ENCODE measurements at regions not wholly inside any gene's neighbourhood (a gene's known extent, or its start where the extent isn't known, plus 50 kb on each side); places are given as distances from the start of the nearest gene placed in this dataset.
A peak's percentile ranks its signal among the peaks of the same experiment; 100 is the strongest.

DNA sequence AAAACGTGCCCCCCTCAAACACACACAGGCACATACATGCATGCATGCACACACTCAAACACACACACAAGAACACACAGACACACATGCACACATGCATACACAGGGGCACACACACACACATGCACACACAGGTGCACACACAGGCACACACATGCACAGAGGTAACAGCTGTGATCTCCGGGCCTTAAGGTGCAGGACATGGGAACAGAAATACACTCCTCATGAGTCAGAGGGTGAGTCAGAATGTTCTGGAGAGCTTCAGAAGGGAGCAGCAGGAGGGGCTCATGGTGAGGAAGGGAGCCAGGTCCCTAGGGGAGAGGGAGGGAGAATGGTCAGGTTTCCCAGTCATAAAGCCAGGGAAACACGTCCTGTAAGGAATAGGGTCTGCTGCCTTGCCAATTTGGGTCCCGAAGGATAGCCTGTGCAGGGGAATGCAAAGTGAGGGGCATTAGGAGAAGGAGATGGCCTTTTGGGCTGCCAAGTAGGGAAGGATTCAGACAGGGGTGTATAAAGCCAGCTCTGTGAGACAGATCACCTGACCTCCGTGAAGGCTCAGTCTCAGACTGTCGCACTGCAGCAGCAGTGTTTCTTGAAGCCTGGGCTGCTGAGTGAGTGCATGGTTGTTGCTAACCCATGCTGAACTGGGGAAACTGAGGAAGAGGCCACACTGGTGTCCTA lies 123.9 kb downstream of the MAFB start:
- Histone ChIP-seq H3K27ac (ENCODE audit: low read depth, low read length) (no peak overlapping the region), H3K9me3 (ENCODE audit: control insufficient read depth in 1 of 2, low read length in 2 of 2) (no peaks in the 10 kb centered on the region), H3K36me3 (ENCODE audit: insufficient read depth, low read length) (no peaks in the 10 kb centered on the region), H3K27me3 (ENCODE audit: insufficient read depth, low read length) (no peaks in the 10 kb centered on the region), H3K4me3 (ENCODE audit: low read length in 2 of 2) (no peak overlapping the region), H3K4me1 (ENCODE audit: insufficient read depth, low read length) (no peaks in the 10 kb centered on the region)
- ChIA-PET CTCF (ENCODE audit: partially characterized antibody) (interaction anchor here (1.3 kb wide), 1 partner anchor 11 kb away, joined by 3 read pairs; no protein-coding TSS in a partner anchor), POLR2A (ENCODE audit: partially characterized antibody) (no interaction called here)
- Mint-ChIP-seq H3K4me1 (no peaks in the 10 kb centered on the region), H3K36me3 (no peaks in the 10 kb centered on the region), H3K27me3 (peaks cover 1 to 16% of the 10 kb centered on the region in 2 donors), H3K27ac (no peak overlapping the region), H3K4me3 (no peak overlapping the region), H3K9me3 (peaks cover 0 to 4% (median 0%) of the 10 kb centered on the region in 8 donors)
- no peak for DNase-seq
- intact Hi-C loops (cut with micrococcal nuclease): no loop called here

DNA sequence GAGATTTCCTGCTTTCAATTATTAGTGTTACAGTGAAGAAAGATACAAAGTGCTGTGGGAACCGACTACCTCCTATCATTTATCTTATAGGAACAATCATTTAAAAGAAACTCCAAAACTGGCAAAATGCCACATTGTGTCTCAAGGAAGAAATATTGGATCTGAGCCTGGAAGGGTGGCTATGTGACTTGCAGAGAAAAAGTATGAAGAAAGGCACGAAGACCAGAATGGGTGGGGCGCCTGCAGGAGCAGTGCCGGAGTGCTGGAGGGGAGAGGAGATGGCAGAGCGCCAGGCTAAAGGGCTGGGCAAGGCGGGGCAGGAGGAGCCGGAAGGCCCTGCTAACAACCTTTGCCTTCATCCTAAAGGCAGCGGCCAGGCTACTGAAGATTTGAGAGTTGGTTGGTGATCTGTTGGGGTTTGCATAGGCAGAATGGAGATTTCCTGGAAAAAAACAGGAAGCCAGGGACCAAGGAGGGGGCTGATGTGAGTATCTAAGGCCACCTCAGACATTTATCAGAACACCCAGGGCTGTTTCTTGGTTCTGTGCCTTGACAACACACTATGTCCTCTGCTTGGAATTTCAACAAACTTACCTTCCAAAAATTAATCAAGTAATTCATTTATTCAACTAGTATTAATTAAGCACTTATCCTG lies 125.6 kb downstream of the MAFB start:
- POLR2A ChIA-PET (ENCODE audit: partially characterized antibody): no interaction called here
- Mint-ChIP-seq H3K4me3 (no peak overlapping the region), H3K9me3 (no peaks in the 10 kb centered on the region), H3K27ac (peak overlapping the region in 1 of 7 donors; percentile 43), H3K36me3 (no peaks in the 10 kb centered on the region), H3K27me3 (peaks cover 1 to 16% of the 10 kb centered on the region in 2 donors), H3K4me1 (no peaks in the 10 kb centered on the region)
- no peaks in the 10 kb centered on the region for H3K4me1 ChIP-seq (ENCODE audit: insufficient read depth, low read length)
- H3K27ac ChIP-seq (ENCODE audit: low read depth, low read length): no peak overlapping the region
- no peak for DNase-seq
- intact Hi-C loops (cut with micrococcal nuclease): no loop called here
- H3K4me3 ChIP-seq (ENCODE audit: low read length in 2 of 2): no peak overlapping the region
- no peaks in the 10 kb centered on the region for H3K36me3 ChIP-seq (ENCODE audit: insufficient read depth, low read length)
- no peaks in the 10 kb centered on the region for H3K27me3 ChIP-seq (ENCODE audit: insufficient read depth, low read length)
- CTCF ChIA-PET (ENCODE audit: partially characterized antibody): no interaction called here
- no peaks in the 10 kb centered on the region for H3K9me3 ChIP-seq (ENCODE audit: control insufficient read depth in 1 of 2, low read length in 2 of 2)

DNA sequence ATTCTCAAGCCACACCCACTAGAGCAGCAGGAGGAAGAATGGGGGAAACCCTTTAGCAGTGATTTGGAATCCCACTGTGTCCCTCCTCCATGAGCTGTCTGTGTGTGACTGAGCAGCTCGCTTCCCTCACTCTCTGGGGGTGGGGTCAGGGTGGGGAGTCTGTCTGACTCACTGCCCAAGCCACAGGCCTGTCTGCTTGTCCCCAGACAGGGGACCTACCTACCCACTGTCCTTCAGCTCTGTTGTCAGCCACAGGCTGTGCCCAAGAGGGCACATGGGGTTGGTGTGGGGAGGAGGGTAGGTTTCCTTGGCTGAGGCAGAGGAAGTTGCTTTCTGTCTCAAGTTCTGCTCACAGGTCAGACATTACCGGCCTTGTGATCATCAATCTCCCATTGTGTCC lies 127.0 kb downstream of the MAFB start:
- H3K4me1 ChIP-seq (ENCODE audit: insufficient read depth, low read length): no peaks in the 10 kb centered on the region
- POLR2A ChIA-PET (ENCODE audit: partially characterized antibody): no interaction called here
- no peaks in the 10 kb centered on the region for H3K4me1 Mint-ChIP-seq
- intact Hi-C loops (cut with micrococcal nuclease): no loop called here
- H3K27me3 ChIP-seq (ENCODE audit: insufficient read depth, low read length): no peaks in the 10 kb centered on the region
- H3K36me3 ChIP-seq (ENCODE audit: insufficient read depth, low read length): no peaks in the 10 kb centered on the region
- H3K9me3 Mint-ChIP-seq: no peaks in the 10 kb centered on the region
- peaks cover 1 to 14% of the 10 kb centered on the region in 2 donors for H3K27me3 Mint-ChIP-seq
- DNase-seq: no peak
- CTCF ChIA-PET (ENCODE audit: partially characterized antibody): no interaction called here
- no peaks in the 10 kb centered on the region for H3K9me3 ChIP-seq (ENCODE audit: control insufficient read depth in 1 of 2, low read length in 2 of 2)
- no peaks in the 10 kb centered on the region for H3K36me3 Mint-ChIP-seq
- H3K27ac Mint-ChIP-seq: no peak overlapping the region
- H3K4me3 ChIP-seq (ENCODE audit: low read length in 2 of 2): no peak overlapping the region
- H3K4me3 Mint-ChIP-seq: no peak overlapping the region
- H3K27ac ChIP-seq (ENCODE audit: low read depth, low read length): no peak overlapping the region

DNA sequence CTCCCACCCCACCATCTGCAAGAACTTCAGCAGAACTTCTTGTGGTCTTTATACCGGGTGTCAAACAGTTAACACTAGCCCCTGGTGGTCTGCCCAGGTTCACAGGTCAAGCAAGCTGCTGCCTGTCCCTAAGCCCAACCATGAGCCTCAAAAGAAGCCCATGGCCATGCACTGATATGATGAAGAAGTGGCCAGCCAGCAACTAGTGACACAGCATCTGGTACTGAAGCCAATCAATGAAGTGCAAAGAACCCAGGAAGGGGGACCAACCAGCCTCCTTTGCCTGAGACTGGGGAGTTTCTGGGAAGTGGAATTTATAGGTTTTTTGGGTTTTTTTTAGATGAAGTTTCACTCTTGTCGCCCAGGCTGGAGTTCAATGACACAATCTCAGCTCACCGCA lies 127.8 kb downstream of the MAFB start:
- no peaks in the 10 kb centered on the region for H3K9me3 ChIP-seq (ENCODE audit: control insufficient read depth in 1 of 2, low read length in 2 of 2)
- DNase-seq: no peak
- intact Hi-C loops (cut with micrococcal nuclease): no loop called here
- H3K9me3 Mint-ChIP-seq: no peaks in the 10 kb centered on the region
- H3K36me3 ChIP-seq (ENCODE audit: insufficient read depth, low read length): no peaks in the 10 kb centered on the region
- POLR2A ChIA-PET (ENCODE audit: partially characterized antibody): no interaction called here
- CTCF ChIA-PET (ENCODE audit: partially characterized antibody): no interaction called here
- no peak overlapping the region for H3K4me3 ChIP-seq (ENCODE audit: low read length in 2 of 2)
- no peak overlapping the region for H3K27ac ChIP-seq (ENCODE audit: low read depth, low read length)
- no peak overlapping the region for H3K27ac Mint-ChIP-seq
- no peaks in the 10 kb centered on the region for H3K27me3 ChIP-seq (ENCODE audit: insufficient read depth, low read length)
- no peaks in the 10 kb centered on the region for H3K4me1 Mint-ChIP-seq
- H3K4me3 Mint-ChIP-seq: no peak overlapping the region
- peaks cover 1 to 14% of the 10 kb centered on the region in 2 donors for H3K27me3 Mint-ChIP-seq
- H3K36me3 Mint-ChIP-seq: no peaks in the 10 kb centered on the region
- H3K4me1 ChIP-seq (ENCODE audit: insufficient read depth, low read length): no peaks in the 10 kb centered on the region

GRCh38 chr20:40558212-40558611 lies 130.8 kb downstream of the MAFB start:
- Mint-ChIP-seq H3K27me3 (peaks cover 0 to 13% of the 10 kb centered on the region in 2 donors), H3K4me3 (no peak overlapping the region), H3K36me3 (no peaks in the 10 kb centered on the region), H3K27ac (no peak overlapping the region), H3K4me1 (no peaks in the 10 kb centered on the region), H3K9me3 (peaks cover 3 to 10% (median 5%) of the 10 kb centered on the region in 8 donors)
- DNase-seq: no peak
- POLR2A ChIA-PET (ENCODE audit: partially characterized antibody): no interaction called here
- H3K9me3 ChIP-seq (ENCODE audit: control insufficient read depth in 1 of 2, low read length in 2 of 2): no peaks in the 10 kb centered on the region
- no peaks in the 10 kb centered on the region for H3K36me3 ChIP-seq (ENCODE audit: insufficient read depth, low read length)
- no peaks in the 10 kb centered on the region for H3K4me1 ChIP-seq (ENCODE audit: insufficient read depth, low read length)
- CTCF ChIA-PET (ENCODE audit: partially characterized antibody): no interaction called here
- H3K27ac ChIP-seq (ENCODE audit: low read depth, low read length): no peak overlapping the region
- intact Hi-C loops (cut with micrococcal nuclease): no loop called here
- no peaks in the 10 kb centered on the region for H3K27me3 ChIP-seq (ENCODE audit: insufficient read depth, low read length)
- H3K4me3 ChIP-seq (ENCODE audit: low read length in 2 of 2): no peak overlapping the region

- Mint-ChIP-seq H3K9me3 (peaks cover 3 to 10% (median 6%) of the 10 kb centered on the region in 8 donors), H3K27ac (no peak overlapping the region), H3K27me3 (peaks cover 3 to 7% of the 10 kb centered on the region in 2 donors), H3K4me1 (no peaks in the 10 kb centered on the region), H3K4me3 (no peak overlapping the region), H3K36me3 (no peaks in the 10 kb centered on the region)
- Histone ChIP-seq H3K27me3 (ENCODE audit: insufficient read depth, low read length) (no peaks in the 10 kb centered on the region), H3K27ac (ENCODE audit: low read depth, low read length) (no peak overlapping the region), H3K9me3 (ENCODE audit: control insufficient read depth in 1 of 2, low read length in 2 of 2) (no peaks in the 10 kb centered on the region), H3K4me3 (ENCODE audit: low read length in 2 of 2) (no peak overlapping the region), H3K36me3 (ENCODE audit: insufficient read depth, low read length) (no peaks in the 10 kb centered on the region), H3K4me1 (ENCODE audit: insufficient read depth, low read length) (no peaks in the 10 kb centered on the region)
- intact Hi-C loops (cut with micrococcal nuclease): no loop called here
- ChIA-PET POLR2A (ENCODE audit: partially characterized antibody) (no interaction called here), CTCF (ENCODE audit: partially characterized antibody) (no interaction called here)
- no peak for DNase-seq
Measured at GRCh38 chr20:40551125-40551530, 137.9 kb downstream of the MAFB start.

DNA sequence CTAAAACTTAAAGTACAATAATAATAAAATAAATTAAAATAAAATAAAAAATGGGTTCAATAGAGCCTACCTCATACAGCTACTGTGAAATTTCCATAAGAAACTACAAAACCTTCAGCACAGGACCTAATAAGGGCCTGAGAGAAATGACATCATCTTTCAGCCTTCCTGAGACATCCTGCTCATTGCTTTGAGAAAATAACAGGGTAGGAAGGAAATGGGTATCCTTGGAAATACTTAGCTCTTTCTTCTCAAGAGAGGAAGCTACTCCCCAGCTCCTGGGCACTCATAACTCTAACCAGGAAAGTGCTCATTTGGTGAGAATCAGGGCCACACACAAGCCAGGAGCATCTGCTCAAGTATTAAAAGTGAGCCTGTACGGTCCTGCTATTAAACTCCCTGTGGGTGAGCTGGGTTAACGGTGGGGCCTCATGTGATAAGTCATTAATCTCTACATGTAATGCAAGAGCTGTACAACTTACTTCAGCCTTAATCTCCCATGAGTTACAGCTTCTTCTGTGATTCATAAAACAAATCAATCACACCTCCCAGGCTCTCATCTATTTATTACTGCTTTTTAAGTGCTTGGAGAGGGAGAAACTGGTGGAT lies 141.4 kb downstream of the MAFB start:
- H3K9me3 ChIP-seq (ENCODE audit: control insufficient read depth in 1 of 2, low read length in 2 of 2): no peaks in the 10 kb centered on the region
- peaks cover 0 to 1% (median 0%) of the 10 kb centered on the region in 8 donors for H3K9me3 Mint-ChIP-seq
- H3K4me1 Mint-ChIP-seq: no peaks in the 10 kb centered on the region
- H3K36me3 Mint-ChIP-seq: no peaks in the 10 kb centered on the region
- H3K4me3 ChIP-seq (ENCODE audit: low read length in 2 of 2): no peak overlapping the region
- H3K27me3 Mint-ChIP-seq: peaks cover 3 to 7% of the 10 kb centered on the region in 2 donors
- no peak overlapping the region for H3K4me3 Mint-ChIP-seq
- H3K27ac ChIP-seq (ENCODE audit: low read depth, low read length): no peak overlapping the region
- intact Hi-C loops (cut with micrococcal nuclease): no loop called here
- H3K36me3 ChIP-seq (ENCODE audit: insufficient read depth, low read length): no peaks in the 10 kb centered on the region
- ChIA-PET POLR2A (ENCODE audit: partially characterized antibody) (no interaction called here), CTCF (ENCODE audit: partially characterized antibody) (no interaction called here)
- H3K4me1 ChIP-seq (ENCODE audit: insufficient read depth, low read length): no peaks in the 10 kb centered on the region
- no peaks in the 10 kb centered on the region for H3K27me3 ChIP-seq (ENCODE audit: insufficient read depth, low read length)
- no peak for DNase-seq
- H3K27ac Mint-ChIP-seq: no peak overlapping the region
